Amygdala (tissue), 56 donors: ENCODE measurements at regions not wholly inside any gene's neighbourhood (a gene's known extent, or its start where the extent isn't known, plus 50 kb on each side); places are given as distances from the start of the nearest gene placed in this dataset.

Experiments used
- DNase-seq, 56 donors: peaks; one replicate each; lab custom pipeline; 2025; lab: John Stamatoyannopoulos, UW

- peak in 33 of 56 donors; percentile 15 to 76 (median 40) for DNase-seq
Observed at GRCh38 chr16:27712251-27712711, 162.3 kb downstream of the KATNIP start.

- peak in 2 of 56 donors; percentile 46 to 48 for DNase-seq
Observed at GRCh38 chr16:27717726-27718125, 167.8 kb downstream of the KATNIP start.

DNA sequence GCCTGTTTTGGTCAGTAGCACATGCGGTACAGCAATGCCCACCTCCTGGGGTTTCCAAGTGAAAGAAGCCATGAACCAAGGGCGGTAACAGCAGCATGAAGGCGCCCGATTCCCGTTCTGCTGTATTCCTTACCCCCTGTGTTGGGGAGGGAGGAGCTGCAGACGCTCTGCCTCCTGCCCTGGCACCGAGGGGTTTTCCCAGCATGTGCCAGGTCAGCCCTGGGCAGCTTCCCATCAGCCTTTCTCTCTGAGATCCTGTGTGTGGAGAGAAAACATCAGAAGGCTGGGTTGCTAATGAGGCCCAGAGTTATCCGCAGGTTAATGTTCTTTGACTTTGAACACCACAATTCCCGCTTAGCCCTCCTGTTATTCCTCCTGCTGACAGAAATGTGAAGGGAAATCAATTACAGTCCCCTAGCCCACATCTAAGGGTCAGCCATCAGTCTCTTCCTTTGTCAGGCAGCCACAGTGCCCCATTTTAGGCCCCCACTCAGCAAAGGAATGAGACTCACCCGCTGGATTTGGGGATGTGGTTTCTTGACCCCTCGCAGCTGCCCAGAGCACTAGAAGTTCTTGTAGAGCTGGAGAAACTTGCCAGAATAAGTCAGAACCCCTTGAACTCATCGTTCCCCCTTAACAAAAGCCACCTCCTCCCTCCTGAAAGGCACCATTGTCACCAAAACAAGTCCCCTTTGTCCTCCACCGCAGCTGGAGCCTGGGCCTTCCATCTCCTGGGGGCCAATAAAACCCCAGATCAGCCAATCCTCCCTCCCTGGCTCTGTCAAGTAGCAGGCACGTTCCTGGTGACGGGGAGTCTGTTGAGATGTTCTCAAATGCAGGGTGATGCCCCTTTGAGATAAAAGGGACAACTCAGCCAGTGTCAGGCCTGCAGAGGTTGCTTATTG is 168.5 kb downstream of the KATNIP start:
- DNase-seq: peak in 54 of 56 donors; percentile 39 to 95 (median 84)

- DNase-seq: no peak
Observed at GRCh38 chr16:27719106-27719445, 169.1 kb downstream of the KATNIP start.

GRCh38 chr16:27720731-27721530 is 171.0 kb downstream of the KATNIP start:
- DNase-seq: peak in 43 of 56 donors; percentile 15 to 82 (median 48)

DNA sequence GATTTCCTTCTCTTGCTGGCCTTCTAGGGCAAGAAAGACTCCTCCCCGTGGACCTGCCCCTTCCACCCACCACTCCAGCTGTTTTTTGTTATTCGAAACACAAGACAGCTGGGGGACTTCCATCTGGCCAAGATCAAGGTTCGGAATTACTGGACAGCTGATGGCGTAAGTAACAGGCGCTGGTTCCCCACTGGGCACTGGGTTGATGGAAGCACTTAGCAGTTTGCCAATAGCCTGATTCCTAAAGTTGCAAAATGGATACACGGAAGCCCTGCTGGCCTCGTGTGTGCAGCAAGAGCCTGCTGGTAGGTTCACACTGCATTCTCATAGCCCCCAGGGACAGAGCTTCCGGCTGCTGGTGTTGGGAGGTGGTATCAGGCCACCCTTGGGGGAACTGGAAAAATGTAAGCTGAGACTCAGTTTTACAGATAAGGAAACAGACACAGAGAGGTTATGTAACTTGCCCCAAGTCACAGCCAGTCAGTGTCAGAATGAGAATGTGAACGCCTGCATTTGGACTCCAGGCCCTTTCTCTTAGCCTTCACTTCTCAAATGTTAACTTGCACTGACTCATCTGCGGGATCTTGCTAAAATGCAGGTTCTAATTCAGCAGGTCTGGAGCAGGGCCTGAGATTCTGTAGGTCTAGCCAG is 171.7 kb downstream of the KATNIP start:
- DNase-seq: peak in 4 of 56 donors; percentile 21 to 63 (median 58)

- no peak for DNase-seq
Observed at GRCh38 chr16:27722207-27722606, 172.3 kb downstream of the KATNIP start.

GRCh38 chr16:27722892-27723450 is 173.0 kb downstream of the KATNIP start:
- no peak for DNase-seq

DNA sequence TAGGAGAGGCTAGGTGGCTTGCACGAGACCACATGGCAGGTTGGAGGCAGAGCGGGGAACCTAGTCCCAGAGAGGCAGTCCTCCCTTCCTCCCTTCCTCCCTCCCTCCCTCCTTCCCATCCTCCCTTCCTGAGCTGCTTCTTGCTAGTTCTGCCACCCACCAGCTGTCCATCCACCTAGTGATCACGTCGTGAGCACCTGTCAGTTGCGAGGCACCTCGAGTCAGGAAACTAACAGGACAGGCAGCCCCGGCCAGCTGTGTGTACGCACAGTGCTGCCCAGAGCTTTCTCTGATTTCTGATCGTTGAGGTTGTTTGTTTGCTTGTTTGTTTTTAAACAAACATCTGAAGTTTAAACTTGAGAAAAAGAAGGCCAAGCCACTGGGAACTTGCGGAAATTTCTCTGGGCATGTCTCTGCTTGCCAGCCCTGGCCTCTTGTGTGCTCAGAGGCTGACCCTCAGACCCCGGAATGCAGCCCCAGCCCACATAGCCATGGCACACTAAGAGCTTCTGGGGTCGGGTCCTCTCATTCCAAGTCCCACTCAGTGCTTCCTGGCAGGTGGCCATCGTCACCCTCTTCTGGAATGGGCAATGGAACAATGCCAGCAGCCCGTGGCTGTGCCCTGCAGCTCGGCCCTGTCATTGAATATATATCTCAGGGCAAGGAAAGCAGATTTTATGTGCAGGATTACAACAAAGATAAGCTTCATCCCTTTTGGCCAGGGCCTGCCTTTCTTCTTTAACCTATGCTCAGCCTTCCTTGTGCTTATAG is 174.0 kb downstream of the KATNIP start:
- peak in 14 of 56 donors; percentile 7 to 56 (median 38) for DNase-seq

GRCh38 chr16:27724482-27725235 is 174.7 kb downstream of the KATNIP start:
- peak in 34 of 56 donors; percentile 11 to 64 (median 38) for DNase-seq

GRCh38 chr16:27725236-27726000 is 175.5 kb downstream of the KATNIP start:
- no peak for DNase-seq

- DNase-seq: peak in 1 of 56 donors; percentile 31
Observed at GRCh38 chr16:27726621-27727261, 176.8 kb downstream of the KATNIP start.

DNA sequence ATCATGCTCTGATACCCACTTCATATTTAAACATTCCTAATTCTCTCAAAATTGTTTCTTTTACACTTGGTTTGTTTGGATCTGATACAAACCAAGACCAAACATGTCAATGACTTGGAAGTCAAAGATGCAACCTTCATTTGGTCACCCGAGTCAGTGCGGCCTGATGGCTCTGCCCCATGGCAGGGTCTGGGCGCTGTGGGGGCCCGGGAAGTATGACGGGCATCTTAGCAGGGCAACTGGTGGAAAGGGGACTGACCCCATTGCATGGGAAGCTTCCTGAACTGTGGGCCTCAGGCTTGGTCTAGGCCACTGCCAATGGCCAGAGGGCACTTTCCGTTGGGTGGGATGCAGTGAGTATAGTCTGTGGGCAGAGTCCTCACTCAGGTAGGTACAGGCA is 178.0 kb downstream of the KATNIP start:
- DNase-seq: no peak

- DNase-seq: peak in 1 of 56 donors; percentile 15
Observed at GRCh38 chr16:27728691-27729090, 178.7 kb downstream of the KATNIP start.

GRCh38 chr16:27729516-27730304 is 179.8 kb downstream of the KATNIP start:
- peak in 12 of 56 donors; percentile 3 to 58 (median 17) for DNase-seq

DNA sequence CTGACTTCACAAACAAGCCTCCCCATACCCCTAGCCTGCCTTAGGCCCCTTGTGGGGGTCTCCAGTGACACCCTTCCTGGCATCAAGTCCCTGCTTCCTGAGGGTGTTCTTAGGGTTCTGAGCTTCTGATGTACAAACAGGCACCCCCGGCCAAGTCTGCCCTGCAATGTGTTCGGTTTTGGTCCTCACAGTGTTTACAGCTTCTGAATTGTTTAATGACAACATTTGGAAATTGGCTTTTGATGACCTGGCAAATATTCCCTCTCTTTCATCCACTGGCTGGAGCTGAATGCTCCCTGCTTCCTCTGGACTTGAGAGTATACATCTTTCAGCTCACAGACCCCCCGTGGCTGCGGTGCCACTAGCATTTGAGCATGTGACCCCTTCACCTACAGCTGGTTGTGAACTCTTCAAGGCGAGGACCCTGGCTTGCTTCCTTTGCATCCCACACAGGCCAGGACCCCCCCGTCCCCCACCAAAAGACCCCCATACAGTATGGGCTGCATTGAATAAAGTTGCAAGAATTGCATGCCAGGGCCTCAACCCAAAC is 180.8 kb downstream of the KATNIP start:
- DNase-seq: no peak
